HG03342 (cell line): ENCODE measurements at regions not wholly inside any gene's neighbourhood (a gene's known extent, or its start where the extent isn't known, plus 50 kb on each side); places are given as distances from the start of the nearest gene placed in this dataset.

ENCODE experiments used
- ATAC-seq: cut with Tn5 transposase; IDR thresholded peaks from one replicate; pipeline ENCODE4 v1.9.1; 2021; ENCODE audit warnings: mild to moderate bottlenecking, moderate library complexity; ENCODE audit not compliant: unreplicated experiment

DNA sequence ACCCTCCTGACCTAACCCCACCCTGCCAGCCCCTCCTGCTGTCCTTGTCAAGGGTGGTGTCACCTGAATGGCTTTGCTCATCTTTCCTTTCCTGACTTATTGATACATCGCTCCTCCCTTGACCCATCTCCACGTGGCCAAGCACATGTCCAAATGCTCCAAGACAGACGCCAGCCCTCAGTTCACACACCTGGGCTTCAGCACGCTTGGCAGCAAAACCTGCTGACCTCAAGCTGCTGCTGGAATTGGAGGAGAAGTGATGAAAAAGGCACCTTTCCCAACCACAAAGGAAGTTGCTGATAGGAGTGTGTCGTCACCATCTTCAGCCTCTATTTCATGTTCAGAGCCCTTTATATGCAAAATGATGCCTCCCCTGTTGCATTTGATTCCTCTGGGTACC lies 141.3 kb downstream of the TLE3 start:
- ATAC-seq = no peak

DNA sequence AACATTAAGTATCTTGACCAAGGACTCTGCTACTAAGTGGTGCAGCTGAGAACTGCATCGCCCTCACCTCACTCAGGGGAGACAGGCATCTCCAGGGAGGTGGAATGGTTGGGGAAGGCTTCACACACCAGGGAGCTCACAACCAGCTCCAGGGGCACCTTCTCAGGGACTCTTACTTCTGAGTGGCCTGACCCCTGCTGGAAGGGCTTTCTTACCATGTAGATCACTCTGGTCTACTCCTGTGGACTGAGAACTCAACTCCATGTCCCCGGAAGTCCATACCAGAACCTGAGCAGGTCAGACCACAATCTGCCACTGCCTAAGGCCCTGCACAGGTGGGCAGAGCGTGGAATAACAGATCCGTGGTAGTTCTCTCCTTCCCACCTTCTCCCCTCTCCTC lies 140.5 kb downstream of the TLE3 start:
- ATAC-seq = no peak

- ATAC-seq = no peak
These were observed 139.1 kb downstream of the TLE3 start for GRCh38 chr15:69958496-69959084.

DNA sequence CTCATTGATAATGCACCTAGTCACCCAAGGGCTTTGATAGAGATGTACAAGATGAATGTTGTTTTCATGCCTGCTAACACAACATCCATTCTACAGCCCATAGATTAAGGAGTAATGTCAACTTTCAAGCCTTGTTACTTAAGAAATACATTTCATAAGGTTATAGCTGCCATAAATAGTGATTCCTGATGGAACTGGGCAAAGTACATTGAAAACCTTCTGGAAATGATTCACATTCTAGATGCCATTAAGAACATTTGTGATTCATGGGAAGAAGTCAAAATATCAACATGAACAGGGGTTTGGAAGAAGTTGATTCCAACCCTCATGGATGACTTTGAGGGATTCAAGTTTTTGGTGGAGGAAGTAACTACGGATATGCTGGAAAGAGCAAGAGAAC lies 135.2 kb downstream of the TLE3 start:
- ATAC-seq = no peak

DNA sequence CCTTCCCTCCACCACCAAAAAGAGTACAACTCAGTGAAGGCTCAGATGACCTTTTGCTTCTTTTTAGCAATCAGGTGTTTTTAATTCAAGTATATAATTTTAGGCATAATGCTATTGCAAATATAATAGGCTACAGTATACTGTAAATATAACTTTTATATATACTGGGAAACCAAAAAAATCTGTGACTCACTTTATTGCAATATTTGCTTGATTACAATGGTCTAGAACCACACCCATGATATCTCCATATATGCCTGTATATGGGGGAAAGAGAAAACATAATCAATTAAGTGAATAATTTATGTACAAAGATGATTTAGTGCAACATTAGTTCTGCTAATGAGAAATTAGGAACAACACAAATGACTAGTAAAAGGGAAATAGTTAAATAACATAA lies 134.3 kb downstream of the TLE3 start:
- ATAC-seq = no peak

- no peak for ATAC-seq
These were observed 125.9 kb downstream of the TLE3 start for GRCh38 chr15:69971771-69972170.

DNA sequence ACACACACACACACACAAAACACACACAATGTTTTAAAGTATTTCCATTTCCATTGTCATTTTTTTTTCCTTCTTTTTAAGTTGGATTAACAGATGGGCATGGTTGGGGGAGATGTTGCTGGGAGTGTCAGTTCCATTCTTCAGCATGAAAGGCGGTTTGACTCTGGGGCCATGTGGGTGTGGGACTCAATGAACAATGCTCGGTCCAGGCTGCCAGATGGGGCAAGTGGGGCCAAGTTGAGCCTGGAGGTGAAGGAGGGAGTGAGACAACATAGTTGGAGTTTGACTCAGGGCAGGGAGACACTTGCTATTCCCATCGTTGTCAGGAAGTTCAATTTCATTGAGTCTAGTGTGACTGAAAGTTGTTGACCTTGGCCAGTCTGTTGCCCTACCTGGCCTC lies 125.3 kb downstream of the TLE3 start:
- ATAC-seq = no peak

- no peak for ATAC-seq
These were observed 124.5 kb downstream of the TLE3 start for GRCh38 chr15:69973102-69973714.

DNA sequence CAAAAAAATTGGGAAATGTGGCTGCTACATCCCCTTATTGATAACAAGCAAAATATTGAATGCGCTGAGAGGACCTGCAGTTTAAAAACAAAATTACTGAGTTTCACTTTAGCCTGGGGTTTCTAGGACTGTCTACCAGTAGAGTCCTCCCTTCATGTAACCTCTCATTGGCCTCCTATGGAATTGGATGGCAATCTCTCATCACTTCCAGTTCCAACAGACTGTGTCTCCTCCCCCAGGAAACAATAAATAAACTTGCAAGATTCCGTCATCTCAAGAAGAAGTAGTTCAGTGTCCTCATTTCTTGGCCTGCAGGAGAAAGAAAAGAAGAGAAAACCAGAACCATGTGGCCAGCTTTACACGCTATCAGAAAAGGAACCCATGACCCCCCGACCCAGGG lies 123.8 kb downstream of the TLE3 start:
- no peak for ATAC-seq

- ATAC-seq = no peak
These were observed 123.4 kb downstream of the TLE3 start for GRCh38 chr15:69974321-69974720.

DNA sequence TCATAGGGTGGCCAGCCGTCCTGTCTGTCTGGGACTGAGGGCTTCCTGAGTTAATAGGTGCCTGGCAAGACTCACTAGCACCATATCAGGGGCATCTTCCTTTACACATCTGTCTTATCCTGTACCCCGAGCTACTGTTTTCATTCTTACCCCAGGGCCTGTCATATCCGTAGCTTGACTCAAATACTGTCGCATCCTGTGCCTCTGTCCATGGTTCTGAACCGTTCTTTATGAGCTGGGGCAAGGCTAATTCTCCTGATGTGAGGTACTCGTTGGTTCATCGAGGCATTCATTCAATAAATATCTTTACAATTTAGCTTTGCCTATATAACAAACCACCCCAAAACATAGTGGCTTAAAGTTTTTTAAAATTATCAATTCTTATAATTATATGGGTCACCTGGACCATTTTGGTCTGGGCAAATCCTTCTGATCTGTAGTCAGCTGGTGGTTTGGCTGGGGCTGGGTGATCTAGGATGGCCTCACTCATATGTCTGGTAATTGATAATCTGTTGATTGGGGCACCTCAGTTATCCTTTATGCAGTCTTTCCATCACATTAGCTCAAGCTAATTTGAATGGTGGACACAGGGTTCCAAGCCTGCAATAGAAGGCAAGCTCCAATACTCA lies 121.2 kb downstream of the TLE3 start:
- ATAC-seq = no peak

GRCh38 chr15:69978603-69979002 lies 119.1 kb downstream of the TLE3 start:
- ATAC-seq = no peak

- ATAC-seq = peak; percentile 56
These were observed 118.5 kb downstream of the TLE3 start for GRCh38 chr15:69979262-69979661.

DNA sequence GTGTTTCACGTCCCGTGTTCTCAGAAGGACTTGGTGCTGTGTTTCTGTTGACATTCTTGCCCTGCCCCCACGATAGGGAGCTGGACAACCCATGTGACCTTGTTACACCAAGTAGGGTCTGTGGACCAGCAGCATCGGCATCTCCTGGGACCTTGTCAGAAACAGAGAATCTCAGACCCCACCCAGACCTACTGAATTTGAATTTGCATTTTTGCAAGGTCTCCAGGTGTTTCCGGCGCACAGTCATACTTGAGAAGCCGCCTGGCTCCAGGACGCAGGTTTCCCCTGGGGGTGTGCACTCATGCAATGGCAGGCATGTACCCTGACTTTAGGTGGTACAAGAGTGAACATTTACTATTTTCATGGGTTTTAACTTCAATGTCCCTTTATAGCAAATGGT lies 117.9 kb downstream of the TLE3 start:
- peak; percentile 81 for ATAC-seq

DNA sequence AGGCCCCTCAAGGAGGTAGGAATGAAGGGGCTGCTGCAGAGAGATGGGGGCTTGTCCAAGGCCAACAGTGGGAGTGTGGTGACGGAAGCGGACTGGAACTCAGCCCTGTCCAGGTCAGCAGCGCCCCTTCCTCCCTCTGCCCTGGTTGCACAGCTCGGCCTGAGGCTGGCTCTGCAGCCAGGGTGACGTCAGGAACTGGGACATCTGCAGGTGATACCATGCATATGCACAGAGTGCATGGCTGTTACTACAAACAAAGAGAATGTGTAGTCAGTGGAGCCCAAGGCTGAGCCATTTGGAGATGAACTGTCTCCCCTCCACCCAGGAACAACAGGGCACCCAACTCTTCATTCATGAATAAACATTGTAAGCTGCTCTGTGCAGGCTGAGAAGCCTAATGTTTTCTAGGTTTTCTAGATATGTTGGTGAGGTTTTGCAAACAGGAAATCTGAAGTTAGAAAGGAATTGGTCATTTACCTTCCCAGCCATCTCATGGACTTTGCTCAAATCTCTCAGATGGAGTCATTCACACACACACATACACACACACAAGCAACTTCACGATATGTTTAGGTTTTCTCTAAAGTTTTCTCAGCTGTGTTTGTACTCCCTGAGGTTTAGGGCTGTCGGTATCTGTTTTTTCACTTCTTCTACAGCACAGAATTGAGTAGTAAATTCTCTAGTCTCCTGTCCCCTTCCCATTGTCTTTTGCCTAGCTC lies 117.2 kb downstream of the TLE3 start:
- ATAC-seq = no peak

GRCh38 chr15:69982037-69982436 lies 115.7 kb downstream of the TLE3 start:
- ATAC-seq = no peak

DNA sequence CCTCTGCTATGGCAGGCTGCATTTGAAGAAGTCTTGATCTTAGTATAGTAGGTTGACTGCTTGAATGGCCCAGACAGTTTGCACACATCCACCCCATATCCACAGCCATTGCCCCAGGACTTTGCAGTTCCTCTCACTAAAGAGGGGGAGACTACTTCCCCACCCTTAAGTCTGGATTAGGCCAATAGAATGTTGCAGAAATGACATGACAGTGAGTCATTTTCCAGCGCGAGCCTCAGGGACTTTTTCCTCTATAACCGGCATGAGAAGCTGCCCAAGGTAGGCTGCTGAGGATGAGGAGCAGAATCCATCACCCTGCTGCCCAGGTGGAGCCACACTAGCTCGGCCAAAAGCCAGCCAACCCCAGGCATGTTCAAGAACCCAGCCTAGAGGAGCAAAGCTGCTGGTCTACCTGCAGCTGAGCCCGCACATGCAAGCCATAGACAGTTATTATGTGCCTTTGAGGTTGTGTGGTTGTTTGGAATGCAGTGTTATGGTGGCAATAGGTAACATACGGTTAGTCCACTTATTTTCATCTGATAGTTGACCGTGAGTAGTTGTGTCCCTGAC lies 113.9 kb downstream of the TLE3 start:
- ATAC-seq = no peak

DNA sequence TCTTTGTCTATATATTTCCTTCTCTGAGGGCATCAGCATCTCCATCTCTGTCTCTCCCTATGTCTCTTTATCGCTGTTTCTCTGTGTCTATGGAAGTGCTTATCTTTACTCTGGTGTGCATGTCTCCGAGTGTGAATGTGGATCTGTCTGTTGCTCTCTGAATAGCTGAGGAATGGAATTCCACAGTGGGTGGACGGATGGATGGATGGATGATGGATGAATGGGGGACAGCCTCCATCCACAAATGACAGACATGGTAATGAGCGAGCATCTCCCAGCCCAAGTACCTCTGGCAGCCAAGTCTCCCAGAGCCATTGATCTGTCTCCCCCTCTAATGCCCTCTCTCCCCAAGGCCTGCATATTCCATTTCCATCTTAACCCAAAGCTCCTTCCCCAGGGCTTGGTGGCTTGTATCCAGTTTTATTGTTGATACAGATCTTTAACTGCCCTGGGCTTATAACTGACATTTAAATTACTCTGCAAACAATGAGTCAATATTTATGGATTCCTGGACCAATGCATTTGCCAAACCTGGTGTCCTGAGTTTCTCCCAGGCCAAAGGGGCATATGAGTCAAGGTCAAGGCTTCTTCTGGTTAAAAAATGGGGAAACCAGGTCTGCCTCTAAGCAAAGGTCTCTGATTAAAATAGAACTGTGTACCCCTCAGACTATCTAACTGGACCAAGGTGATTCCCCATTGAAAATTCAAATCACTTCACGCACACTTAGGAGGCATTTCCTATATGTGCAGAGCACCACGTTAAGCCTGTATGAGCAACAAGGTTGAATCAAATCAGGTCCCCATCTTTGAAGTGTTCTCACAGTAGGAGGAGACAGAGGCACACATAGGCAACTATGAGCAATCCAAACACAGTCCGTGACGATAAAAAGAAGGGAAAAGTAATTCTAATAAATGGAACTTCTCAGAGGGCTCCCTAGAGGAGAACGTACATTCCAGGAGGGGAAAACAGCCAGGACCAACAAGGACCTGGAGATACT lies 109.9 kb downstream of the TLE3 start:
- no peak for ATAC-seq

- ATAC-seq = no peak
These were observed 109.0 kb downstream of the TLE3 start for GRCh38 chr15:69988541-69989225.
